IPS-NIHi11 (cell line): ENCODE measurements at regions not wholly inside any gene's neighbourhood (a gene's known extent, or its start where the extent isn't known, plus 50 kb on each side); places are given as distances from the start of the nearest gene placed in this dataset.

Experiments
- DNase-seq: peaks from one replicate; pipeline ENCODE4 v3.0.0; 2012; ENCODE audit warnings: mixed read lengths, low spot score

DNA sequence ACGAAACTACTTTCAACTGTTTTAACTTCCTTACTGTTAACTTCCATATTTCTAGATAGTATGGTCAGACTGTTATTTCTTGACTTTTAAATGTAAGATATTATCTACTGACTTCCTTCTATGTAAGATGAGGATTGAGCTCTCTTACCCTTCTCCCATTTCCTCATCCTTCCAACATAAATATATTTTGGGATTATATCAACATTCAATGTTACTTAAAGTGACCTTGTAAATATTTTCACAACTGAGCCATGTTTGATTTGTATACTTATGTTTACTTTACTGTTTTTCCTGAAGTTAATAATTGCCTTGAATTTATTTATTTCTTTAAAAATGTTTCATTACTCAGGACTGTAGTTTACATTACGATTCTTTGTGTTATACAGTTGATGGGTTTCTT is 148.7 kb downstream of the ZIC5 start:
- DNase-seq = no peak

GRCh38 chr13:99821741-99822140 is 149.8 kb downstream of the ZIC5 start:
- DNase-seq = no peak

DNA sequence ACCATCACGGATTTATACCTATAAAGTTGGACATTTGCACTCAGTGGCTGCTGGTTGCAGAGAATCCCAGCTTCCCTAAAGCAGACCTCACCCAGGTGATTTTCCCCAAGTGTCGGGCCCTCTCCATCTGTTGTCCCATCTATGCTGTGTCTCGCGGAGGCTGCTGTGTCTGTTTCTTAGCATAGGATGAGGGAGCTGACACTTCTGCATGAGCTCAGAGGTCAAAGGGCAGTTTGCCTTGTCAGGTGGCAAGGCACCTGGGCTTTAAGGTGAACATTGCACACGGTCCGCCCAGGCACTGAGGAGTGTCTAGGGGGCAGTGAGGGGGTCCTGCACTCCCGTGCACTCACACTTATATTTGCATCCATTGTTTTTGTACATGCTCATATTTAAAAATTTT is 151.6 kb downstream of the ZIC5 start:
- no peak for DNase-seq

DNA sequence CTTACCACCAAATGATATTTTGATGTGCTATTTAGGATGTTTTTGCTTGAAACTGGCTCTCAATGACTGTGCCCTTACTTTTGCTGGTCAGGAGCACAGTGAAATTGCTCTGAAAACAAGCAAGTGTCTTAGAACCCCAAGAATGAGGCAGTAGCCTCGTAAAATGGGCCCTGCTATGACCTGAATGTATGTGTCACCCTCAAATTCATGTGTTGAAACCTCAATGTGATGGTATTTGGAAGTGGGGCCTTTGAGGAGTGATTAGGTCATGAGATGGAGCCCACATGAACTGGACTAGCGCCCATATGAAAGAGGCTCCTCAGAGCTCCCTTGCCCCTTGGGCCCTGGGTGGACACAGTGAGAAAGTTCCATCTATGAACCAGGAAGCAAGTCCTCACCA is 155.2 kb downstream of the ZIC5 start:
- DNase-seq = no peak

DNA sequence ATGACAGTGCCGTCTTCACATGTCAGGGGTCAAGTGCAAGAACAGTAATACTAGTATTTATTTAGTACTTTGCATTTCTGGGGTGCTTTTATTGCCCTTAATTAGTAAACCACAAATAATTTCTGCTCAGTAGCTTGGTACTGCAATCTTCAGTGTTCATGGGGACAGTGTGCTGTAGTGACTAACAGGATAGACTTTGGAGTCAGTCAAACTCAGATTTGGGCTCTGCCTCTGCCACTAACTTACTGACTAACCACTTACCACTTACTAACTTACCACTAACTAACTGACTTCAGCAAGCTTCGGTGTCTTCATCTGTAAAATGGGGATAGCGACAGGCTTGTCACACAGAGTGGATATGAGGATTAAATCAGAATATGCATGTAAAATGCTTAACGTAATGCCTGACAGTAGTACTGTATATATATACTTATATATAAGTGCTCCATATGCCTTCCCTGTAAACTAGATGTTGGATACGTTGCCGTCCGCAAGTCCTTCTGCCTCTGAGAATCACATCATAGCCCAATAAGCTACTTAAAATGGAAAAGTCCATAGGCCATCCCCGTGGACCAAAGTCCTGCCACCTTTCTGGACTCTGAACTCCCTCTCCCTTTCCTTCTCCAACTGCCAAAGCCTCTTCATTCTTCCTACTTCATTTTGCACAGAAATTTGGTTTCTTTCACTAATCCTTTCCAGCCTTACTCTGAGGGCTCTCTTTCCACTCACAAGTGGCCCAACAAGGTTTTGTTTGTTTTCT is 158.1 kb downstream of the ZIC5 start:
- no peak for DNase-seq

DNA sequence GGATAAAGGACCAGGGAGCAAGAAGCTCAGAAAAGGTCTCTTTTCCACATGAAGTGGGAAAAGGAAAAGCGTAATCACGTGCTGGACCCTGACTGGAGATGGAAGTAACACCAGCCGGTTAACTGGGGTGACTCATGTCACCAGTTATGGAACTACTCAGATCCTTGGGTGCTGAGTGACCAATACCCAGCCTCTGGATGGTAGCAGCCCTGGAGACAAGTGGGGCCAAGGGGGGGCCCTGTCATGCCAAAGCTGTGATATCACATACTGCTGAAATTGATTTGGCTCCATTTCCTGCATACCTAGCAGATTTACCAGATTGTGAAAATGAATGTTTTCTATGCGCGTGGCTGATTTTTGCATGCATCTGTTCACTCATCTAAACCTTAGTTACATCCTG is 158.9 kb downstream of the ZIC5 start:
- no peak for DNase-seq

GRCh38 chr13:99811067-99811700 is 160.4 kb downstream of the ZIC5 start:
- DNase-seq = no peak

- no peak for DNase-seq
Measured at GRCh38 chr13:99809926-99810325, 161.6 kb downstream of the ZIC5 start.

- no peak for DNase-seq
Measured at GRCh38 chr13:99809496-99809895, 162.1 kb downstream of the ZIC5 start.

DNA sequence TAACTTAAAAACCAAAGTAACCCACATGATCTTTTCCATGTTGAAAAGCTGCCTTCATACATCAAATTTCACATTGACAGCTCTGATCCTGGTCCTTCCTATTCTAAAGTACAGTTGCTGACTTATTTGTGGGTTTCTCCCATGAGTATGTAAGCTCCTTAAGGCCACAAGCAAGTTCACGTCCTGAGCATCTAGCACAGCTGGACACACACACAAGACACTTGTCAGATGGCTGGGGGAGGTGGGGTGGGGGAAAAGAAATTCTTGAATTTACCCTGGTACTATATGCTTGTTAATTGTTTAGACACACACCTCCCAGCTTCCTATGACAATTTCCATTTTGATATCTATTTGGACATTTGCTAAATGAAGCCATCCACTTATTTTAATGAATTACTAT is 162.8 kb downstream of the ZIC5 start:
- no peak for DNase-seq

DNA sequence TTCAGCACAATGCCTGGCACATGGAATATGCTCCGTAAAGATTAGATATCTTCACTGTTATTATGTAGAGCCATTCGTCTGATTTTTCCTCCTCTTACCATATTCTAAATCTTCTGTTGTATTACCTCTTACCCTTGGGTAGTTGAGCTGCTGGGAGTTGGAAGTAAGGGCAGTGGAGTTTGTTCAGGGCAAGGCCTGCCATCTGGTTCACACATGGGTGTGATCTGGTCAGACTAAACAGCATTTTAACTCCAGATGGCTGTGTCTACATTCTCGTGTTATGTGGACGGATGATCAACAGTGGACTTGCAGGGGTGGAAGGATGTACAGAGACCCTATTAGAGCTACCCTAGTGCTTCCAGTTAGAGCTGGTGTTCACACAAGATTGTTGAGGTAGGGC is 164.9 kb downstream of the ZIC5 start:
- DNase-seq = no peak

GRCh38 chr13:99805361-99805760 is 166.2 kb downstream of the ZIC5 start:
- peak; percentile 72 for DNase-seq

GRCh38 chr13:99803141-99803540 is 168.4 kb downstream of the ZIC5 start:
- no peak for DNase-seq

GRCh38 chr13:99802416-99802815 is 169.2 kb downstream of the ZIC5 start:
- no peak for DNase-seq

DNA sequence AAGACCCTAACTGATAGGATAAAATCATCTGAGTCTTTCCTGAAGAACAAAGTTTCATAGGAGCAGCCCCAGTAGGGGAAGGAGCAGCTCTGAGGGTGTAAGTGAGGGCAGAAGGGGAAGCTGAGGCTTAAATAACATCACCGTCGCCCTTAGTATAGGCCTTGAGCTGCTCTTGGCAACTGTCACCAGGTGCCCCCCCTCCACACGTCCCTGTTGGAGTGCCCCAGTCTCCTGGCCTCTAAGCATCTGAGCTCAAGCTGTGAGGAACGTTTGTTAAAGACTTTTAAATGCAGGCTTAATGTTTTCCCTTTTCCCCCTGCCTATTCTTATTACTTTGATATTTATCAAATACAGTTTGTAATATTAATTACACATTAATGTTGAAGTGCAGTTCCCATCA is 170.6 kb downstream of the ZIC5 start:
- peak; percentile 41 for DNase-seq

- peak; percentile 60 for DNase-seq
Measured at GRCh38 chr13:99800011-99800410, 171.6 kb downstream of the ZIC5 start.

GRCh38 chr13:99798756-99799155 is 172.8 kb downstream of the ZIC5 start:
- DNase-seq = no peak

DNA sequence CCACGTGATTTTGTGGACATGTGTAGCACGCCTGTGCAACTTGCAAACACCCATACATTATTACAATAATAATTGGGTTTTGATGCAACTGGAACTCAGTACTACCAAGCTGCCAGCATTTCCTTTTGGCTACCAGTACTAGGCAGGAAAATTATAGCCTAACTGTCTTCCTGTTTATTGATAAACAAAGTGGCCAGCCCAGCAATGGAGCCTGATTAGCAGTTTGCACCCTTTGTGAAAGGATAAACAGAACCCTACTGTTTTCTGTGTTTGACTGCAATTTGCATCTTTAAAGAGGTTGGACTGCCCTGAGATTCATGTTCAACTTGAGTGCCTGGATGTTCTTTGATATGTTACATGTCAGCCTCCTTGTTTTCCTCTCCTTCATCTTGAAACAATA is 173.9 kb downstream of the ZIC5 start:
- no peak for DNase-seq

DNA sequence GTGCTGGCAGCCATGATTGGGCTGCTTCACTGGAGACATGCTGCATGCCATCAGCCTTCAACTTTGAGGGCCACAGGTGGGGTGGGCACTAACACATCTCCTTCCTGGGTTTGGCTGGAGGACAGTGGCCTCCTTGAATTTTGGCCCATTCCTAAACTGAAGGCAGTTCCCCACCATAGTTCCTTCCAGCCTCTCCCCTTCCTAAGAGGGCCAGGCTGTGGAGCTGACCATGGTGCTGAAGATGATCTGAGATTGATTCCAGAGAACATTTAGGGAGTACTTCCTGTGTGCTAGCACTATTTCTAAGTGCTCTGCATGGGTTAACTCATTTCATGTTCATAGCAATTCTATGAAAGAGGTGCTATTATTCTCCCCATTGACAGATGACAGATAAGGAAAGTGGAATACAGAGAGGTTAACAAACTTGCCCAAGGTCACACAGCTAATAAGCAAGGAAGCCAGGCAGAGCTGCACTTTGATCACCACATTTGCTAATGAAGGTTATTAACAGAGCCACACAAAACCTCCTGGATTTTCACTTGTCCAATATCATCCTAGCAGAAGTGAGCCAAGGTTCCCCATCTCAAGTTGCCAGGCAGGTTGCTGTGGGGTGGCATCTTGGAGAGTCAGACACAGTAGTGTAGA is 175.3 kb downstream of the ZIC5 start:
- DNase-seq = peak; percentile 72

DNA sequence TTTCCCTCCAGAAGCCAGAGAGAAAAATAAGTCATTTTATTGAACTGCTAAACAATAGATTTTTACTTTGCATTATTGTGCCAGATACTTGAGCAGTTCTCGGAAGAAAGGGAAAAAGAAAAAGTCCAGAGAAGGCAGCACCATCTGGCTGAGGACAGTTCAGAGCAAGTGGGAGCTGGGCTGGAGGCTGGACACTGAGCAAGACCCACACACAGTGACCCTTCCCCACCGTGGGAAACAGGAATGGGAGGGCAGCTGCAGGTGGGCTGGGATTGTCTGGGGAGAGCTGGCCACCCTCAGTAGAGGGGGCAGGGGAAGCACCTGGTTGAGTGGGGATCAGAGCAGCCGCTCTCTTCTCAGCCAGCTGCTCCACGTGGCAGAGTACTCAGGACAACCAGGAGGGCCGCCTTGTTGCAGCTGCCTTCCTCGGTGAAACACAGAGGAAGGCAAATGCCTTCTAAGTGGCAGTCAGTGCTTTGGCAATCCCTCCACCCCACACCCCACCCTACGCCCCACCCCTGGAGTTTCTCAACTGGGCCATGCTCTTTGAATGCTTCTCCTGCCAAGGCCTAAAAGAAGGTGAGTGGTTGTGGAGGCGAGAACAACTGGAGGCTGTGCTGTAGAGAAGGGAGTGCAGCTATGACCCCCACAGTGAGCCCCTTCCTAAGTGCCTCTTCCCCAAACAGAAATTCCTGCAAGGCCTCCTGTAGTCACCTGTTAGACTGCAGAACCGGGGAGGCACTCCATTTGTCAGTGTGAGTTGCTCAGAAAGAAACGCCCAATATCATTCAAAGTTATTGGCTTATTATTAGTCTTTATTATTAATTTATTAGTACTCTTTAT is 179.3 kb downstream of the ZIC5 start:
- DNase-seq = no peak

DNA sequence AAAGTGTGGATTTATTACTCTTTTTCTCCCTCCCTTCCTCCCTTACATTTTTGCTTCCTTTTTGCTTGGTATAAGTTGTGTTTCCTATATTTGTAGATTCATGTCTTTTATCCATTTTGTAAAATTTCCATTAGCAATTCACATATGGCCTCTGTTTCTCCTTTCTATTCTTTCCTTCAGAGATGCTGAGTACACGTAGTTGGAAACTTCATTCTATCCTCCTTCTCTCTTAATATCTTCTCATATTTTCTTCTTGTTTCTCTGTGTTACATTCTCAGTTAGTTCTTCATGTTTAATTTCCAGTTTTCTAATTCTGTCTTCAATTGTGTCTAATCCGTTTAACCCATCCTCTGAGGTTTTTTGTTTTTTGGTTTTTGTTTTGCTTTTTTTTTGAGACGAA is 188.9 kb downstream of the ZIC5 start:
- DNase-seq = no peak

DNA sequence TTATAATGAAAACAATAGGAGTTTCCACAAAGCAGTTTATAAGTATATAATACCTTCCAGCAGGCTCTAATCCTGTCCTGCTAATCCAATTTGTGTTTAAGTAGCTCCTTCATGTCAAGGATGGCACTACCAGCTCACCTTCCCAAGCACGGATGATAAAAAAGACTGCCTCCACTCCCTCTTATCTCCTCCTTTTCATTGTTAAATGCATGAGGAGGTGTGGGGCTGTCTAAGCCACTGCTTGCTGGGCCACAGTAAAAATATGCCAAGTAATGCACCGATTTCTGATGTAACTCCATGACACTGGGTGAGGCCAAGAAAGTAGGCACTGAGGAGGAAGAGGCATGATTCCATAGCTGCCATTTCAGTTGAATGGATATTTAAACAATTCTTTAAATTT is 193.1 kb downstream of the ZIC5 start:
- no peak for DNase-seq

- DNase-seq = no peak
Measured at GRCh38 chr13:99777873-99778272, 193.7 kb downstream of the ZIC5 start.
